ENCODE measurements at regions not wholly inside any gene's neighbourhood (a gene's known extent, or its start where the extent isn't known, plus 50 kb on each side); places are given as distances from the start of the nearest gene placed in this dataset.
A peak's percentile ranks its signal among the peaks of the same experiment; 100 is the strongest.

DNA sequence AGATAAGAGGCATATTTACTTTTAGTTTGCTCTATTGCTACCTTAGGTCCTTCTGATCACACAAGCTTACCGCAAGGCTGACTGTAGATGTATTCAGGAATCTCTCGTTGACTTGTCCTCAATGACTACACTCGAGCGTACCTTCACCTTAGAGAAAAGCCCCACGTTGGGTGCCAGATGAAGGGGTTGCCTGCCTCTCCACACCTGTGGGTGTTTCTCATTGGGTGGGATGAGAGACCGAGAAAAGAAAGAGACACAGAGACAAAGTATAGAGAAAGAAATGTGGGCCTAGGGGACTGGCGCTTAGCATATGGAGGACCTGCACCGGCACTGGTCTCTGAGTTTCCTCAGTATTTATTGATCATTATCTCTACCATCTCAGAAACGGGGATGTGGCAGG lies 51.8 kb downstream of the ASCL4 start:
- peaks cover 5% of the 10 kb centered on the region for H3K27me3 ChIP-seq (ENCODE audit: control insufficient read depth, insufficient read depth, low read length)
- no peak overlapping the region for H3K9ac ChIP-seq (ENCODE audit: low read depth, low read length)
- H3K9me3 ChIP-seq (ENCODE audit: control insufficient read depth, insufficient read depth, low read length), result peaks cover 2% of the 10 kb centered on the region
- H3K4me1 ChIP-seq (ENCODE audit: control insufficient read depth, insufficient read depth, low read length), result peaks cover 2% of the 10 kb centered on the region
- no peaks in the 10 kb centered on the region for H3K36me3 ChIP-seq (ENCODE audit: control insufficient read depth, insufficient read depth, low read length)
- no peak overlapping the region for H3K4me3 ChIP-seq (ENCODE audit: low read depth, low read length)

DNA sequence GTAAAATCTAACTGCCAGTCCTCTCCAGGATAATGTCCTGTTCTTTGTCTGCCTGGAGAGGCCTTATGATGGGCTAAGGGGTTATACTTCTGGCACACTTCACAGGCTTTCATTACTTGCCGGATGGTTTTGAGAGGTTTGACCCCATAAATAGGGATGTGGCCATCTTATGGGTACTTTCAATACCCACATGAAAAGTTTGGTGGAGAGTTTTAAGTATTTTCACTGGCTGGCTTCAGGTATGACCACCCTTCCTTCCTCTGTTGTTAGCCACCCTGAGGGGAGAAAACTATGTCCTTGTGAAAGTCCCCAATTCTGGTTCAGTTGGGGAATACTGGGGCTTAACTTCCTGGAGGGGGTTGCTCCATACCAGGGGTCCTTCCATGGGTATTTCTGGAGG lies 54.8 kb downstream of the ASCL4 start:
- no peaks in the 10 kb centered on the region for H3K4me1 ChIP-seq (ENCODE audit: control insufficient read depth, insufficient read depth, low read length)
- peaks cover 2% of the 10 kb centered on the region for H3K9me3 ChIP-seq (ENCODE audit: control insufficient read depth, insufficient read depth, low read length)
- H3K9ac ChIP-seq (ENCODE audit: low read depth, low read length), result no peak overlapping the region
- H3K27me3 ChIP-seq (ENCODE audit: control insufficient read depth, insufficient read depth, low read length), result no peaks in the 10 kb centered on the region
- no peaks in the 10 kb centered on the region for H3K36me3 ChIP-seq (ENCODE audit: control insufficient read depth, insufficient read depth, low read length)
- H3K4me3 ChIP-seq (ENCODE audit: low read depth, low read length), result no peak overlapping the region

DNA sequence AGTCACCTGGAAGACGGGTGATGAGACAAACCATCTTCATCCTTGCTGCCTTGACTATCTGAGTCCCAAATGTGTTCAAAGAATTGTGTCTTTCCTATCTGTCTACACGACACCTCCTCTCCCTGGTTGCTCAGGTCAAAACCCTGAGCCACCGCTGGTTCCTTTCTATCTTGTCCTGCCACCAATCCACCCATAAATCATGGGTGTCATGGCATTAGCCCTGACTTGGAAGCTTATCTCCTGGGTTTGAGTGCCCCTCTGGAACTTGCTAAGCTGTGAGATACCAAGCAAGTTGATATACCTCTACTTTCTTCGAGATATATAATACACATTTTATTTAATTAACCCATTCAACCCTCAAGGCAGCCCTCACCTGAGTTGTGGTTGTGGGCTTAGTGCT lies 57.9 kb downstream of the ASCL4 start:
- Histone ChIP-seq H3K36me3 (ENCODE audit: control insufficient read depth, insufficient read depth, low read length) (no peaks in the 10 kb centered on the region), H3K9me3 (ENCODE audit: control insufficient read depth, insufficient read depth, low read length) (no peaks in the 10 kb centered on the region), H3K4me3 (ENCODE audit: low read depth, low read length) (no peak overlapping the region), H3K9ac (ENCODE audit: low read depth, low read length) (no peak overlapping the region), H3K27me3 (ENCODE audit: control insufficient read depth, insufficient read depth, low read length) (peaks cover 1% of the 10 kb centered on the region), H3K4me1 (ENCODE audit: control insufficient read depth, insufficient read depth, low read length) (no peaks in the 10 kb centered on the region)

DNA sequence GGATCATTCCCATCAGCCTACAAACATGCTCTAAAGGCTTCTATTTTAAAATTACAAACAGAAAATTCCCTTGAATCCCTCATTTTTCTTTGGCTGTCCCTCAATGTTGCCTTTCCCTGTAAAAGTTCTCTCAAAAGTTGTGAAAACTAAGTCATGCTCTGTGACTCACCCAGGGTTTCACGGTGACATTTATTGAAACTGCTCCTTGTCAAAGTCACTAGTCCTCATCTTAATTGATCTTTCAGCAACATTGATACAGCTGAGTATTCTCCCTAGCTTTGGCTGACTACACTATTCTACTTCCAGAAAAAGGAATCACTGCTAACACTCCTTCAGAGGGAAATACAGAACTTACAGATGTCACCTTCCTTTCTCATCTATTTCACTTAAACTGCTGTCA lies 65.7 kb downstream of the ASCL4 start:
- no peaks in the 10 kb centered on the region for H3K36me3 ChIP-seq (ENCODE audit: control insufficient read depth, insufficient read depth, low read length)
- no peaks in the 10 kb centered on the region for H3K4me1 ChIP-seq (ENCODE audit: control insufficient read depth, insufficient read depth, low read length)
- H3K9ac ChIP-seq (ENCODE audit: low read depth, low read length), result no peak overlapping the region
- peaks cover 50% of the 10 kb centered on the region for H3K27me3 ChIP-seq (ENCODE audit: control insufficient read depth, insufficient read depth, low read length)
- H3K4me3 ChIP-seq (ENCODE audit: low read depth, low read length), result no peak overlapping the region
- no peaks in the 10 kb centered on the region for H3K9me3 ChIP-seq (ENCODE audit: control insufficient read depth, insufficient read depth, low read length)

DNA sequence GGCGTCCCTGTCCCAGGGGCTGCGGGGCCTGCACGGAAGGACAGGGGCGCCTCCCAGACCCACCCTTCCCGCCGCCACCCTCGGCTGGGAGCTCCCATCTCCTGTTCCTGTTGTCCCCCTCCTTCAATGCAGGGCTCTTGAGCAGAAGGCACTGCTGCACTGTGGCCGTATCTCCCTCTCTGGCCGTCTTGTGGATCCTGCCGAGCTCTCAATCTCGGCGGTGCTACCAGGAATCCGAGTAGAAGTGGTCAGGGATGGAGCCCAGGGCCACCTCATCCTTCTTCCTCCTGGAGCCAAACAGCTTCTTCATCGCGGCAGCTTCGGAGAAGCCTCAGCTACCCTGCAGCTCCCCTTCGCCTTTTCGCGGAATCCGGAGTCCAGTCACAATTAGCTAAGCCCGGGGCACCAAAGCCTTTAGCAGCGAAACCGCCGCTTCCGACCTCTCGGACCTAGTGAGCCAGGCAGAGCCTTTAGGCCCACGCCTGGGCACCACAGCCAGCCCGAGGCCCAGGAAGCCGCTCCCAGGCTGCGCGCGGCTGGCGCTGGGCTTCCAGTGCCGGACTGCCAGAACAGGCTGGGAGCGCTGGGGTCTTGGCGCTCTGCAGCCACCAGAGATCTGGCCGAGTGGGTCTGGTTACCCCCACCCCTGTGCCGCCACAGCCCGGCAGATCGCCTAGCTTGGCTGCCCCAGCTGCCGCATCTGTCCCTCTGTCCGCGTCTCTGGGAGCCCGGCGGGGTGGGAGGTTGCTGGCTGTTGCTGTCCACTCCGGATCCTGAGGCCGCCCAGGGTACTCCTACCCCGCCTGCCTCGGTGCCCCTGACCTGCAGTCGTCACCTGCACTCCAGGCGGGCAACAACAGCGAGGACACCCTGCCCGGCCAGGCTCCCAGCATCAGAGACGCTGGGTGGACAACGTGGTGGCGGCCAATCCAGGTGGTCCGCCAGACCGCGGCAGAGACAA lies 69.1 kb downstream of the ASCL4 start:
- Histone ChIP-seq H3K4me3 (ENCODE audit: low read depth, low read length) (peak overlapping the region; percentile 64), H3K27me3 (ENCODE audit: control insufficient read depth, insufficient read depth, low read length) (peaks cover 77% of the 10 kb centered on the region), H3K9me3 (ENCODE audit: control insufficient read depth, insufficient read depth, low read length) (no peaks in the 10 kb centered on the region), H3K9ac (ENCODE audit: low read depth, low read length) (no peak overlapping the region), H3K4me1 (ENCODE audit: control insufficient read depth, insufficient read depth, low read length) (no peaks in the 10 kb centered on the region), H3K36me3 (ENCODE audit: control insufficient read depth, insufficient read depth, low read length) (no peaks in the 10 kb centered on the region)

DNA sequence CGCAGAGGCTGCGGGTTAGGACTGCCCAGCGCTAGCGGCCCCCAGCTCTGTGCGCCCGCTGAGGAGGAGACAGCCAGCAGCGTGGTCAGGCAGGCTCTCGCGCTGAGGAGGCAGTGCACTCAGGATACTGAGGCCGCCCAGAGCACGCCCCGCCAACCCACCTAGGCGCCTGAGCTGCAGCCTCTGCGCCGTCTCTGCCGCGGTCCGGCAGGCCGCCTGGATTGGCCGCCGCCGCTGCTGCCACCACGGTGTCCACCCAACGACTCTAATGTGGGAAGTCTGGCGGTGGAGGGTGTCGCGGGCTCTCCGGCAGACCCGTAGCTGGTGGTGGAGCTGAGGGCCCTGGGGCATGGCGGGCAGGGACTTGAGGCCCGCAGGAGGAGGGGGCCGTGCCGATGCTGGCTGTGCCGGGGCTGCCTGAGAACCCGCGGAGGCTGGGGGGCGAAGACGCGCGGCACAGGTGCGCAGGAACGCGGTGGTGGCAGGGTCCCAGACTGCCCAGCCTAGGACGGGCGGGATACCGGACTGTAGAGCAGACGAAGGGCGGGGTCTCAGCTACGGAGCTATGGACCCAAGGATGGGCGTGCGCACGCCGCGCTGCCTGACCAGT lies 69.9 kb downstream of the ASCL4 start:
- no peak overlapping the region for H3K9ac ChIP-seq (ENCODE audit: low read depth, low read length)
- no peaks in the 10 kb centered on the region for H3K9me3 ChIP-seq (ENCODE audit: control insufficient read depth, insufficient read depth, low read length)
- H3K27me3 ChIP-seq (ENCODE audit: control insufficient read depth, insufficient read depth, low read length), result peaks cover 81% of the 10 kb centered on the region
- peak overlapping the region; percentile 64 for H3K4me3 ChIP-seq (ENCODE audit: low read depth, low read length)
- no peaks in the 10 kb centered on the region for H3K4me1 ChIP-seq (ENCODE audit: control insufficient read depth, insufficient read depth, low read length)
- no peaks in the 10 kb centered on the region for H3K36me3 ChIP-seq (ENCODE audit: control insufficient read depth, insufficient read depth, low read length)

DNA sequence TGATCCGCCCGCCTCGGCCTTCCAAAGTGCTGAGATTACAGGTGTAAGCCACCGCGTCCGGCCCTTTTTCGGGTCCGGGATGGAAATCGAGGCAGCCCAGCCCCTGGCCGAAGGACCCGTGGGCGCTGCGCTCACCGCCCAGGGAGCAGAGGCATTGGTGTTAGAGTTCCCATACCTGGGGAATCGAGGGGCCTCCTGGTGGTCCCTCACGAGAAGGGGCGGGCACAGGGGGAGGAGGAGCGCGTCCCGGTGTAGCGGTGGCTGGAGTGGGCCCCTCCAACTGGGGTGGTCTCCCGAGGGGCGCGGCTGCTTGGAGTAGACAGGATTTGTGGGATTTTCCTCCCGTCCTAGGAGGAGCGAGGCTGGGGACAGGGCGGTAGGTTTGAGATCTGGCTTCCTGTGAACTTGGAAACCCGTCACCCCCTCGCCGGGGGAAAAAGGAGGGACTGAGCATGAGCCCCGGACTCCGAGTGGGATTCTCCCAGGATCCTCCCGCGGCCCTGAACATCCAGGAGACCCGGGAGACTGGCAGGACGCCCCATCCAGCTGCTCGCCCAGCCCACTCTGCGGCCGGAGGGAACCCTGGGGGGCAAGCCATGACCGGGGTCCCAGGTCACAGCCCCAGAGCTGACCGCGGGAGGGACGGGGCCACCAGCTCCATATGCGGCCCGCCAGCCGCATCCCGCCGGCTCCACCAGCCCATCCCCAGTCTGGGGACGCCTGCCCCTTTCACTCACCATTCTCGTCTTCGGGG lies 70.9 kb downstream of the ASCL4 start:
- Histone ChIP-seq H3K27me3 (ENCODE audit: control insufficient read depth, insufficient read depth, low read length) (peaks cover 83% of the 10 kb centered on the region), H3K9ac (ENCODE audit: low read depth, low read length) (no peak overlapping the region), H3K36me3 (ENCODE audit: control insufficient read depth, insufficient read depth, low read length) (no peaks in the 10 kb centered on the region), H3K4me3 (ENCODE audit: low read depth, low read length) (peak overlapping the region; percentile 64), H3K4me1 (ENCODE audit: control insufficient read depth, insufficient read depth, low read length) (no peaks in the 10 kb centered on the region), H3K9me3 (ENCODE audit: control insufficient read depth, insufficient read depth, low read length) (no peaks in the 10 kb centered on the region)

DNA sequence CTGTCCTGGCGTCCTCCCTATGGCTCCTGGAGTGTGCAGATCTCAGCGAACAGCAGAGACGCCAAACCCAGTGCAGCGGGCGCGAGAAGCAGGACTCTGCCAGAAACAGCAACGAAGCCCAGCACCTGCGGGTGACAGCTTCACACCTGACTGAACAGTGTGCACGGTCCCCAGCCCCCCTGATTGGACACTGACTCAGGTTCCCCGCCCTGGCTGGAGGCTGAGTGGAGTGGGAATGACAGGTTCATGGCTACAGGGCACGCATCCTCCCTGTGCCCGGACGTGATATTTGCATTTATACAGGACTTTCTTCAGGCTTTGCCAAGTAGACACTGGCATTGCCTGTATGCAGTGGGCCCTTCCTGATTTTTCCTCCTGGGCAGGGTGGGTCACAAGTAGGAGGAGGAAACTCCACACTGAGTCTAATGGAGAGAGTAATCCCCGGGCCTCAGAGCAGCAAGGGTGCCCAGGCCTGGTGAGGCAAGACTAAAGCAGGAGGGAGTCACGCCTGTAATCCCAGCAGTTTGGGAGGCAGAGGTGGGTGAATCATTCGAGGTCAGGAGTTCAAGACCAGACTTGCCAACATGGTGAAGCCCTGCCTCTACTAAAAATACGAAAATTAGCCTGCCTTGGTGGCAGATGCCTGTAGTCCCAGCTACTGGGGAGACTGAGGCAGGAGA lies 71.6 kb downstream of the ASCL4 start:
- peak overlapping the region; percentile 64 for H3K4me3 ChIP-seq (ENCODE audit: low read depth, low read length)
- no peak overlapping the region for H3K9ac ChIP-seq (ENCODE audit: low read depth, low read length)
- H3K9me3 ChIP-seq (ENCODE audit: control insufficient read depth, insufficient read depth, low read length), result no peaks in the 10 kb centered on the region
- H3K27me3 ChIP-seq (ENCODE audit: control insufficient read depth, insufficient read depth, low read length), result peaks cover 81% of the 10 kb centered on the region
- no peaks in the 10 kb centered on the region for H3K4me1 ChIP-seq (ENCODE audit: control insufficient read depth, insufficient read depth, low read length)
- H3K36me3 ChIP-seq (ENCODE audit: control insufficient read depth, insufficient read depth, low read length), result no peaks in the 10 kb centered on the region

DNA sequence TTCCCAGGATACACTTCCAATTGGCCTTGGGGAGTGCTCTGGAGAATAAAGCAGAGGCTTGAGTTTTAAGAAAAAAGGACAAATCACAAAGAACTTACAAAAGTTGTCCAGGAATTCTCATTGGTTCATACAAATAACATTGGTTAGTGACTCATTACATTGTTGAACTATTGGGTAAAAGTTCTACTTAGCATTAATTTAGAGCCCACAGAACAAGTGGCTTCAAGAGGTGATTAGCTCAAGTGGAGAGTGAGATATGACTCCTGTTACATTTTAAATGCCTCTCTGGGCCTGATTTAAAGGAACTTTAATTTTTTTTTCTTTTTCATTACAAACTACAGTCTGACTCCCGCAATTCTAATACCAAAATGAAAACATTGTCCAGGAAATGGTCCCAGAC lies 72.9 kb downstream of the ASCL4 start:
- Histone ChIP-seq H3K36me3 (ENCODE audit: control insufficient read depth, insufficient read depth, low read length) (no peaks in the 10 kb centered on the region), H3K27me3 (ENCODE audit: control insufficient read depth, insufficient read depth, low read length) (peaks cover 68% of the 10 kb centered on the region), H3K4me3 (ENCODE audit: low read depth, low read length) (no peak overlapping the region), H3K9ac (ENCODE audit: low read depth, low read length) (no peak overlapping the region), H3K9me3 (ENCODE audit: control insufficient read depth, insufficient read depth, low read length) (no peaks in the 10 kb centered on the region), H3K4me1 (ENCODE audit: control insufficient read depth, insufficient read depth, low read length) (no peaks in the 10 kb centered on the region)

DNA sequence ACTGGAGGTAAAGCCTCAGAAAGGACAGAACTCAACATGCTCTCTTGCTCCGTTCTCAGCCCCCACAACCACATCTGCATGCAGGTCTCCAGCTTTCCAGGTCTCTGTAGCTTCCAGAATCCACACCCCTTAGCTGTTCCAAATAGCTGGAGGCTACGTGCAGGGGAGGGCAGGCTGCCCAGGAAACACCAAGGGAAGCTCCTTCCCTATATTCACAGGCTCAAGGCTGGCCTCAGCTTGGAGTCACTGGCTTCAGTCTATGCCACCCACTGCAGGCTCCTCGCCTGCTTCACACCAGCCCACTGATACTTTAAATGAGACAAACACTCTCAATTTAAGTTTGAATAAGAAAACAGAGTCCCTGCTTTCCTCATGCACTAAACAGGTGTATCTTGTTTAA lies 73.3 kb downstream of the ASCL4 start:
- Histone ChIP-seq H3K9me3 (ENCODE audit: control insufficient read depth, insufficient read depth, low read length) (no peaks in the 10 kb centered on the region), H3K4me1 (ENCODE audit: control insufficient read depth, insufficient read depth, low read length) (no peaks in the 10 kb centered on the region), H3K36me3 (ENCODE audit: control insufficient read depth, insufficient read depth, low read length) (no peaks in the 10 kb centered on the region), H3K4me3 (ENCODE audit: low read depth, low read length) (no peak overlapping the region), H3K27me3 (ENCODE audit: control insufficient read depth, insufficient read depth, low read length) (peaks cover 64% of the 10 kb centered on the region), H3K9ac (ENCODE audit: low read depth, low read length) (no peak overlapping the region)

DNA sequence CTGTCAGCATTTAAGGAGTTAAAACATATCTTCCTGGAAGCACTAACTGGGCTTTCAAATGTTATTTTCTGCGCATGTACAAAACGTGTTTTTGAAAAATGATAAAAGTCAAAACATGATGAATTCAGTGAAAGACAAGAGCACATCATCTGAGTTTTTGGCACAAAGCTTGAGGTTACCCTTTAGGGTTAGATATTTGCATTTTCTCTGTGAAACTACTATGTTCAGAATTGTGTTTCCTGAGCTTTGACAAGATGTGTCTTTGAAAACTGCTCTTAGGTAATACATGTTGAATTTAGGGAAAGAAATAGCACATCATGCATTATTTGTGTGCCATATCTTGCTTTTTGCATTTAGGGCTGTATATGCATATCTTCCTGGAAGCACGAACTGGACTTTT lies 79.0 kb downstream of the ASCL4 start:
- Histone ChIP-seq H3K9me3 (ENCODE audit: control insufficient read depth, insufficient read depth, low read length) (no peaks in the 10 kb centered on the region), H3K36me3 (ENCODE audit: control insufficient read depth, insufficient read depth, low read length) (no peaks in the 10 kb centered on the region), H3K27me3 (ENCODE audit: control insufficient read depth, insufficient read depth, low read length) (peaks cover 12% of the 10 kb centered on the region), H3K9ac (ENCODE audit: low read depth, low read length) (no peak overlapping the region), H3K4me3 (ENCODE audit: low read depth, low read length) (no peak overlapping the region), H3K4me1 (ENCODE audit: control insufficient read depth, insufficient read depth, low read length) (no peaks in the 10 kb centered on the region)
